HL-60 (cell line): ENCODE measurements at regions not wholly inside any gene's neighbourhood (a gene's known extent, or its start where the extent isn't known, plus 50 kb on each side); places are given as distances from the start of the nearest gene placed in this dataset.

Experiments used
- GABPA ChIP-seq: IDR thresholded peaks from 2 replicates; pipeline ENCODE4 v1.6.1; 2012; ENCODE audit warnings: low read depth
- POLR2AphosphoS5 ChIP-seq: IDR thresholded peaks from 2 replicates; pipeline ENCODE4 v1.6.1; 2012; ENCODE audit warnings: low read depth
- SPI1 ChIP-seq: IDR thresholded peaks from 2 replicates; pipeline ENCODE4 v1.6.1; 2012; ENCODE audit warnings: low read depth, mild to moderate bottlenecking, borderline replicate concordance
- TF ChIP-seq, protein P1 (sequence below): IDR thresholded peaks from one replicate; pipeline ENCODE4 v1.5.1; 2011; ENCODE audit warnings: low read length, control low read depth, inconsistent platforms; ENCODE audit not compliant: insufficient read depth
- TF ChIP-seq, protein P2 (sequence below): IDR thresholded peaks from 2 replicates; pipeline ENCODE4 v1.6.1; 2012; ENCODE audit warnings: low read depth; ENCODE audit not compliant: insufficient replicate concordance

DNA sequence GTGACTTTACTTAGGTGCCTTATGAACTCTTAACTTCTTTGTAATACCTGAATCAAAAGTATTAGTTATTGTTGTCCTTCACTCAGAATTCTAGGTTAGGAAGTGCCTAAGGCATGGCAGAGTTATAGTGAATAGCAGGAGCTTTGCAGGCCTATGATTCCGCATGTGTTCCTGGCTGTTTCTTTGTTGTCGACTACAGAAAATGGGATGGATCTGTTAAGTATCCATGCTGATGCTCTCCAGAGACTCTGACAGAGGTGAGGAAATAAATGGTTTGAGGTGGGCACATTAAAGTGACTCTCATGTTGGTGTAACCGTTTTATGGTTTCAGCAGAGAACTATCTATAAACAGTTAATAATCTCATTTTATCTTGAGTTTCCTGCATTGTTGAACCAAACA lies 1601.3 kb downstream of the PCDH7 start:
- no peak for TF ChIP-seq GABPA
- TF ChIP-seq, protein P1, sequence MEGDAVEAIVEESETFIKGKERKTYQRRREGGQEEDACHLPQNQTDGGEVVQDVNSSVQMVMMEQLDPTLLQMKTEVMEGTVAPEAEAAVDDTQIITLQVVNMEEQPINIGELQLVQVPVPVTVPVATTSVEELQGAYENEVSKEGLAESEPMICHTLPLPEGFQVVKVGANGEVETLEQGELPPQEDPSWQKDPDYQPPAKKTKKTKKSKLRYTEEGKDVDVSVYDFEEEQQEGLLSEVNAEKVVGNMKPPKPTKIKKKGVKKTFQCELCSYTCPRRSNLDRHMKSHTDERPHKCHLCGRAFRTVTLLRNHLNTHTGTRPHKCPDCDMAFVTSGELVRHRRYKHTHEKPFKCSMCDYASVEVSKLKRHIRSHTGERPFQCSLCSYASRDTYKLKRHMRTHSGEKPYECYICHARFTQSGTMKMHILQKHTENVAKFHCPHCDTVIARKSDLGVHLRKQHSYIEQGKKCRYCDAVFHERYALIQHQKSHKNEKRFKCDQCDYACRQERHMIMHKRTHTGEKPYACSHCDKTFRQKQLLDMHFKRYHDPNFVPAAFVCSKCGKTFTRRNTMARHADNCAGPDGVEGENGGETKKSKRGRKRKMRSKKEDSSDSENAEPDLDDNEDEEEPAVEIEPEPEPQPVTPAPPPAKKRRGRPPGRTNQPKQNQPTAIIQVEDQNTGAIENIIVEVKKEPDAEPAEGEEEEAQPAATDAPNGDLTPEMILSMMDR = no peak
- TF ChIP-seq, protein P2, sequence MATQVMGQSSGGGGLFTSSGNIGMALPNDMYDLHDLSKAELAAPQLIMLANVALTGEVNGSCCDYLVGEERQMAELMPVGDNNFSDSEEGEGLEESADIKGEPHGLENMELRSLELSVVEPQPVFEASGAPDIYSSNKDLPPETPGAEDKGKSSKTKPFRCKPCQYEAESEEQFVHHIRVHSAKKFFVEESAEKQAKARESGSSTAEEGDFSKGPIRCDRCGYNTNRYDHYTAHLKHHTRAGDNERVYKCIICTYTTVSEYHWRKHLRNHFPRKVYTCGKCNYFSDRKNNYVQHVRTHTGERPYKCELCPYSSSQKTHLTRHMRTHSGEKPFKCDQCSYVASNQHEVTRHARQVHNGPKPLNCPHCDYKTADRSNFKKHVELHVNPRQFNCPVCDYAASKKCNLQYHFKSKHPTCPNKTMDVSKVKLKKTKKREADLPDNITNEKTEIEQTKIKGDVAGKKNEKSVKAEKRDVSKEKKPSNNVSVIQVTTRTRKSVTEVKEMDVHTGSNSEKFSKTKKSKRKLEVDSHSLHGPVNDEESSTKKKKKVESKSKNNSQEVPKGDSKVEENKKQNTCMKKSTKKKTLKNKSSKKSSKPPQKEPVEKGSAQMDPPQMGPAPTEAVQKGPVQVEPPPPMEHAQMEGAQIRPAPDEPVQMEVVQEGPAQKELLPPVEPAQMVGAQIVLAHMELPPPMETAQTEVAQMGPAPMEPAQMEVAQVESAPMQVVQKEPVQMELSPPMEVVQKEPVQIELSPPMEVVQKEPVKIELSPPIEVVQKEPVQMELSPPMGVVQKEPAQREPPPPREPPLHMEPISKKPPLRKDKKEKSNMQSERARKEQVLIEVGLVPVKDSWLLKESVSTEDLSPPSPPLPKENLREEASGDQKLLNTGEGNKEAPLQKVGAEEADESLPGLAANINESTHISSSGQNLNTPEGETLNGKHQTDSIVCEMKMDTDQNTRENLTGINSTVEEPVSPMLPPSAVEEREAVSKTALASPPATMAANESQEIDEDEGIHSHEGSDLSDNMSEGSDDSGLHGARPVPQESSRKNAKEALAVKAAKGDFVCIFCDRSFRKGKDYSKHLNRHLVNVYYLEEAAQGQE = no peak
- no peak for TF ChIP-seq POLR2AphosphoS5
- TF ChIP-seq SPI1 = no peak
